Endothelial cell of umbilical vein (primary cell): ENCODE measurements at regions not wholly inside any gene's neighbourhood (a gene's known extent, or its start where the extent isn't known, plus 50 kb on each side); places are given as distances from the start of the nearest gene placed in this dataset.

Source experiments
- BruUV-seq: library from RNA; stranded (reverse); fragments of 400-500 nt; replicated peaks from 2 replicates; lab custom pipeline; 2021; lab: Mats Ljungman, UMichigan
- CTCF ChIA-PET: fragments of 300-600, 350-600 bp; sonication (Branson Sonifier 250); formaldehyde crosslinking; loops from one replicate; lab custom pipeline; 2021; ENCODE audit warnings: antibody characterized with exemption, inconsistent platforms; lab: Charles Lee
- POLR2A ChIA-PET: fragments of 300-600, 350-600 bp; sonication (Branson Sonifier 250); formaldehyde crosslinking; loops from one replicate; lab custom pipeline; 2021; ENCODE audit warnings: antibody characterized with exemption, inconsistent platforms; lab: Charles Lee
- DNase-seq: peaks from one replicate; pipeline ENCODE4 v3.0.0-alpha.2; 2011; ENCODE audit warnings: low read depth, low spot score
- FAIRE-seq: peaks from 2 replicates; lab custom pipeline; 2011; peaks lifted over from hg19 to GRCh38; lab: Jason Lieb, UNC
- H2AFZ ChIP-seq: 2 replicates; pipeline ENCODE4 v1.6.0; 2012; ENCODE audit warnings: low read depth, low read length, control low read depth, inconsistent platforms
- H3K27ac ChIP-seq: 2 replicates; pipeline ENCODE4 v1.5.1; 2011; ENCODE audit warnings: low read depth, mild to moderate bottlenecking, control low read depth, low read length, moderate library complexity; ENCODE audit not compliant: insufficient read depth
- H3K27me3 ChIP-seq, 2 experiments: 2 replicates each; pipeline versions ENCODE4 v1.6.0 to v1.6.1; 2011; ENCODE audit warnings: low read length in 2 of 2, mixed read lengths in 1 of 2; ENCODE audit not compliant: control insufficient read depth in 2 of 2, insufficient read depth in 2 of 2
- H3K36me3 ChIP-seq, 2 experiments: 2 replicates in 1 of 2; 3 replicates in 1 of 2; pipeline ENCODE4 v1.5.1; 2011; ENCODE audit warnings: low read length in 2 of 2, mild to moderate bottlenecking in 1 of 2, moderate library complexity in 1 of 2; ENCODE audit not compliant: control insufficient read depth in 2 of 2, insufficient read depth in 2 of 2; ENCODE audit errors: extremely low read depth in 1 of 2
- H3K4me1 ChIP-seq: 3 replicates; pipeline ENCODE4 v1.5.1; 2011; ENCODE audit warnings: mild to moderate bottlenecking, low read length; ENCODE audit not compliant: control insufficient read depth, insufficient read depth; ENCODE audit errors: extremely low read depth
- H3K4me2 ChIP-seq: 2 replicates; pipeline ENCODE4 v1.6.1; 2011; ENCODE audit warnings: low read length, control low read depth, mixed read lengths; ENCODE audit not compliant: insufficient read depth
- H3K4me3 ChIP-seq, 3 experiments: fragments of 200-600 bp in 1 of 3; sonication (generic), shearing (Covaris generic) in 1 of 3; replicated peaks in 1 of 3; 2 replicates each; pipeline ENCODE4 v1.5.1; 2011 to 2016; ENCODE audit warnings: control low read depth in 3 of 3, low read length in 3 of 3, mild to moderate bottlenecking in 2 of 3, inconsistent platforms in 1 of 3, low read depth in 1 of 3, moderate library complexity in 1 of 3; ENCODE audit not compliant: insufficient read depth in 1 of 3
- H3K79me2 ChIP-seq: 2 replicates; pipeline ENCODE4 v1.6.0; 2012; ENCODE audit warnings: low read length, inconsistent platforms; ENCODE audit not compliant: control insufficient read depth, insufficient read depth
- H3K9ac ChIP-seq: replicated peaks from 2 replicates; pipeline ENCODE3; 2011; ENCODE audit warnings: low read length, control low read depth; ENCODE audit not compliant: insufficient read depth; ENCODE audit errors: extremely low read depth
- H3K9me1 ChIP-seq: replicated peaks from 3 replicates; pipeline ENCODE4 v1.6.0; 2011; ENCODE audit warnings: mild to moderate bottlenecking, low read length; ENCODE audit not compliant: control insufficient read depth, insufficient read depth; ENCODE audit errors: extremely low read depth
- H3K9me3 ChIP-seq: replicated peaks from 2 replicates; pipeline ENCODE4 v1.5.1; 2012; ENCODE audit warnings: low read length, inconsistent platforms; ENCODE audit not compliant: control insufficient read depth, insufficient read depth
- H4K20me1 ChIP-seq: replicated peaks from 2 replicates; pipeline ENCODE3; 2011; ENCODE audit warnings: mild to moderate bottlenecking, low read length; ENCODE audit not compliant: control insufficient read depth, insufficient read depth; ENCODE audit errors: extremely low read depth
- EZH2 ChIP-seq: IDR thresholded peaks from 2 replicates; pipeline ENCODE4 v1.6.1; 2012; ENCODE audit warnings: borderline replicate concordance, low read depth, mild to moderate bottlenecking, moderate library complexity, low read length, inconsistent platforms; ENCODE audit not compliant: severe bottlenecking
- FOS ChIP-seq: IDR thresholded peaks from 2 replicates; pipeline ENCODE4 v1.6.1; 2011; ENCODE audit warnings: mild to moderate bottlenecking, low read length, moderate library complexity, borderline replicate concordance; ENCODE audit not compliant: insufficient read depth
- GATA2 ChIP-seq: IDR thresholded peaks from 2 replicates; pipeline ENCODE4 v1.7.0; 2011; ENCODE audit warnings: low read depth, mild to moderate bottlenecking, moderate library complexity, mixed read lengths, low read length; ENCODE audit not compliant: insufficient read length, insufficient read depth
- JUN ChIP-seq: IDR thresholded peaks from 2 replicates; pipeline ENCODE4 v1.6.1; 2011; ENCODE audit warnings: borderline replicate concordance, low read depth; ENCODE audit not compliant: insufficient read length, insufficient read depth
- MYC ChIP-seq: IDR thresholded peaks from one replicate; pipeline ENCODE4 v1.6.1; 2011; ENCODE audit warnings: mild to moderate bottlenecking, low read depth, low read length
- POLR2A ChIP-seq: IDR thresholded peaks from 2 replicates; pipeline ENCODE4 v1.6.1; 2012; ENCODE audit warnings: low read depth, mild to moderate bottlenecking, control low read depth, low read length
- POLR2AphosphoS5 ChIP-seq: IDR thresholded peaks from 2 replicates; pipeline ENCODE4 v1.6.1; 2012; ENCODE audit warnings: low read depth, mild to moderate bottlenecking, control low read depth, low read length, moderate library complexity; ENCODE audit not compliant: insufficient read depth
- dilution Hi-C: fragments of 300-500 bp; cut with MboI; formaldehyde crosslinking; loops from one replicate; pipeline ENCODE4 v1.15.0; 2019; ENCODE audit warnings: low sequenced_read_pairs; ENCODE audit not compliant: extremely low pct_ligation_motif_present
- intact Hi-C: fragments of 100-400 bp; cut with micrococcal nuclease; formaldehyde crosslinking; loops from one replicate; pipeline ENCODE4 v1.10.0; 2022
- TF ChIP-seq, protein P1 (sequence below), 2 donors: IDR thresholded peaks; 1 replicate in 1 of 2; 2 replicates in 1 of 2; pipeline ENCODE4 v1.5.1; 2011; ENCODE audit warnings: low read length in 2 of 2, mild to moderate bottlenecking in 2 of 2, moderate library complexity in 2 of 2, control low read depth in 1 of 2, inconsistent platforms in 1 of 2, low read depth in 1 of 2; ENCODE audit not compliant: insufficient read depth in 1 of 2; ENCODE audit errors: extremely low read depth in 1 of 2
- TF ChIP-seq, protein P2 (sequence below): IDR thresholded peaks from 2 replicates; pipeline ENCODE4 v1.6.1; 2011; ENCODE audit not compliant: insufficient read depth, insufficient read length

DNA sequence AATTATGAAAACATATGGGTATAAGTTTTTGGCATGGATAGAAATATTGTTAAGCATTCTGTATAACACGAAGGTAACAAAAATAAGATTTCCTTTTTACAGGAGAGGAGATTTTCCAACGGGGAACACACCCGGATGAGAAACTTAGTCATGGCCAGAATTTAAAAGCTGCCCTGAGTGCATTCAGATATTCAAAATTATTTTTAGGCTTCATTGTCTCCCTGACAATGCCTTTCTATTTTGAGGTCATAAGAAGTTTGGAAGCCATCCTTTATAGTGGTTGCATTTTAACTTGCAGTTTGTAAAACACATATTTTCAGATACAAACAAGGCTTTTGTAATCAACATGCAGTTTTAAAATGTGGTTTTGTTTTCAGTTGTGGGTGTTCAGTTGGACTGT, 357.5 kb upstream of the FAM47C start:
- H4K20me1 ChIP-seq = no peaks in the 10 kb centered on the region
- no peaks in the 10 kb centered on the region for H3K9me3 ChIP-seq
- no TSS peak for BruUV-seq
- H2AFZ ChIP-seq = no peak overlapping the region
- no peaks in the 10 kb centered on the region for H3K79me2 ChIP-seq
- H3K9me1 ChIP-seq = no peaks in the 10 kb centered on the region
- no peak overlapping the region for H3K9ac ChIP-seq
- no peaks in the 10 kb centered on the region for H3K36me3 ChIP-seq
- intact Hi-C loops (no loop called here), dilution Hi-C loops (no loop called here)
- H3K27ac ChIP-seq = no peak overlapping the region
- CTCF ChIA-PET = no interaction called here
- FAIRE-seq = no peak
- H3K4me3 ChIP-seq = no peak overlapping the region
- no peak for TF ChIP-seq POLR2AphosphoS5
- TF ChIP-seq FOS = no peak
- no peak for TF ChIP-seq EZH2
- TF ChIP-seq, protein P1, sequence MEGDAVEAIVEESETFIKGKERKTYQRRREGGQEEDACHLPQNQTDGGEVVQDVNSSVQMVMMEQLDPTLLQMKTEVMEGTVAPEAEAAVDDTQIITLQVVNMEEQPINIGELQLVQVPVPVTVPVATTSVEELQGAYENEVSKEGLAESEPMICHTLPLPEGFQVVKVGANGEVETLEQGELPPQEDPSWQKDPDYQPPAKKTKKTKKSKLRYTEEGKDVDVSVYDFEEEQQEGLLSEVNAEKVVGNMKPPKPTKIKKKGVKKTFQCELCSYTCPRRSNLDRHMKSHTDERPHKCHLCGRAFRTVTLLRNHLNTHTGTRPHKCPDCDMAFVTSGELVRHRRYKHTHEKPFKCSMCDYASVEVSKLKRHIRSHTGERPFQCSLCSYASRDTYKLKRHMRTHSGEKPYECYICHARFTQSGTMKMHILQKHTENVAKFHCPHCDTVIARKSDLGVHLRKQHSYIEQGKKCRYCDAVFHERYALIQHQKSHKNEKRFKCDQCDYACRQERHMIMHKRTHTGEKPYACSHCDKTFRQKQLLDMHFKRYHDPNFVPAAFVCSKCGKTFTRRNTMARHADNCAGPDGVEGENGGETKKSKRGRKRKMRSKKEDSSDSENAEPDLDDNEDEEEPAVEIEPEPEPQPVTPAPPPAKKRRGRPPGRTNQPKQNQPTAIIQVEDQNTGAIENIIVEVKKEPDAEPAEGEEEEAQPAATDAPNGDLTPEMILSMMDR (IDR thresholded peaks at IDR 0.05; ENCODE audit: extremely low read depth in 1 of 2, insufficient read depth in 1 of 2, low read depth in 1 of 2, low read length in 2 of 2) = no peak
- no peak for TF ChIP-seq GATA2
- TF ChIP-seq MYC = no peak
- TF ChIP-seq JUN = no peak
- TF ChIP-seq, protein P2, sequence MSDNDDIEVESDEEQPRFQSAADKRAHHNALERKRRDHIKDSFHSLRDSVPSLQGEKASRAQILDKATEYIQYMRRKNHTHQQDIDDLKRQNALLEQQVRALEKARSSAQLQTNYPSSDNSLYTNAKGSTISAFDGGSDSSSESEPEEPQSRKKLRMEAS = no peak
- no peak for TF ChIP-seq POLR2A
- no peak overlapping the region for H3K4me2 ChIP-seq
- no peaks in the 10 kb centered on the region for H3K4me1 ChIP-seq
- DNase-seq = no peak
- no peaks in the 10 kb centered on the region for H3K27me3 ChIP-seq
- POLR2A ChIA-PET = no interaction called here
